GM19372 (cell line): ENCODE measurements at regions not wholly inside any gene's neighbourhood (a gene's known extent, or its start where the extent isn't known, plus 50 kb on each side); places are given as distances from the start of the nearest gene placed in this dataset.
"Not testable (repeated sequence)": the region's sequence is repeated elsewhere in the genome, so short reads cannot be mapped to it uniquely, and the experiment has no call there.

Source experiments
- ATAC-seq: cut with Tn5 transposase; IDR thresholded peaks from one replicate; pipeline ENCODE4 v1.9.1; 2021; ENCODE audit warnings: mild to moderate bottlenecking, low read depth, moderate library complexity; ENCODE audit not compliant: unreplicated experiment

DNA sequence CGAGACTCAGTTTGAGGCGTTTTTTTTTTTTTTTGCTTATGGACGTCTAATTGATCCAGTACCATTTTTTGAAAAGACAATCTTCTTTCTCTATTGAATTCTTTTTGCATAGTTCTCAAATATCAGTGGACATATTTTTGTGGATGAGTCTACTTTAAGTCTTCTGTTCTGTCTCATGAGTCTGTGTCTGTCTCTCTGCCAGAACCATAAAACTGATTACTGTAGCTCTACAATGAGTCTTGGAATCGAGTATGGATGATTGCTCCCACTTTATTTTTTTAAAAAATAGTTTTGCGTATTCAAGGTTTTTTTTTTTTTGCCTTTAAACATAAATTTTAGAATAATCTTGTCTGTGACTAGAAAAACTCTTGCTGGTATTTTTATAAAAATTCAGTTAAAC is 323.5 kb downstream of the ZNF326 start:
- ATAC-seq: no peak

DNA sequence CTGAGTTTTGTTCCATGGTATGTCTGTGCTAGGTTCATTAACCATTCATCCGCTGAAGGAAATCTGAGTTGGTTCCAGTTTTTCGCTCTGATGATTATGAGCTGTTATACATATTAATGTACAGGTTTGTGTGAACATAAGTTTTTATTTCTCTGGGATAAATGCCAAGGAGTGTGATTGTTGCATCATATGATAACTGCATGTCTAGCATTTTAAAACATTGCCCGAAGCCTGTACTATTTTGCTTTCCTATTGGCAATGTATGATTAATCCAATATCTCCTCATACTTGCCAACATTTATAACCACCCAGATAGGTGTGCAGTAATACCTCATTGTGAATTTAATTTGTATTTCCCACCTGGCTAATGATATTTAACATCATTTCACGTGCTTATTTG is 322.7 kb downstream of the ZNF326 start:
- ATAC-seq: no peak

DNA sequence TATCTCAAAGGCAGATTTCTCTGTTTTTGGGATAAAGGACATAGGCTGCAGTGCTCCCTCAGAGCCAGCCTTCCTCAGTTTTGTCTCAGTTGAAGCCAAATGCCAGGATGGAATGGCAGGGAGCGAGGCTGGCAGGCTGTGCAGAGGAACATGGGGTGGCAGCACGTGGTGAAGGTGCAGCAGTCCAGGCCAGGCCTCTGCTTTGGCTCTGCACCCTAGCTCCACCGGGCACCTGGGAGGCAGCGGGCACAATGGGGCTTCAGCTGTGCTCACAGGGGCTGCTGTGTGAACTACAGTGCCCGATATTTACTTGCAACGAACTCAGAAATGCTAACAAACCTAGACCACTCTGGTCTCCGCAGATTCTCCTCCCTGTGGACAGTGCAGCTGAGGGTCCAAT is 319.6 kb downstream of the ZNF326 start:
- ATAC-seq: no peak

DNA sequence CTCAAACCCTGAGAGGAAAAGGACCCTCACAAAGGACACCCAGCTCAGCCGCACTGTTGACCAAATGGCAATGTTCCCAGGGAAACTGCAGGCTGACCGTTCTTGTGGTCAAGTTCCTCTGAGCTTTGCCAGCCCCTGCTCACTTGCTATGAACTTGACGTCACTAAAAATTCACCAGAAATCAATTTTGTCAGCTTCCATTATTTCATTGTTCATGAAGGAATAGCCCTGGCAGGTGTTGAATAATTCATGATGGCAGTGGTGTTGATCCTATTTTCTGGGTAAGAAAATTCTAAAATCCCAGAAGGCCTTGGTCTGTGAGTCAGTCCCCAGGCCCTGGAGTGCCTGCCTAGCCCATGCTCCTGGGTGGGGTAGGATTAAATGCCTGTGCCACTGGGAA is 318.9 kb downstream of the ZNF326 start:
- no peak for ATAC-seq

DNA sequence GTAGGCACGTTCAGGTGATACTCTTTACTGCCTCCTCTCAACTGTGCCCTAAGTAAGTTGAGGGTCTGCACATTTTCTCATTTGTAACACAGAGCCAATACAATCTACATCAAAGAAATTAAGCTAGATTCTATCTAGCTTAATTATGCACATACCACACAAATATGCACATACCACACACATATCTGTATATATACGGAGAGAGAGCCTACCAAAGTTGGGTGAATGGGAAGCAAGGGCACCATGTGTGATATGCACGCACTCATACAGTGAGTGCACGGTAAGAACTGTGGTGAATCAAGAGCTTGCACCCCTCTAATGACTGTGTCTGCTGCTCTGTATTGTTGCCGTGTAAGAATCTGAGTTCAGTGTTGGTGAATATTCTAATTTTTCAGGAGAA is 314.9 kb downstream of the ZNF326 start:
- ATAC-seq: no peak

DNA sequence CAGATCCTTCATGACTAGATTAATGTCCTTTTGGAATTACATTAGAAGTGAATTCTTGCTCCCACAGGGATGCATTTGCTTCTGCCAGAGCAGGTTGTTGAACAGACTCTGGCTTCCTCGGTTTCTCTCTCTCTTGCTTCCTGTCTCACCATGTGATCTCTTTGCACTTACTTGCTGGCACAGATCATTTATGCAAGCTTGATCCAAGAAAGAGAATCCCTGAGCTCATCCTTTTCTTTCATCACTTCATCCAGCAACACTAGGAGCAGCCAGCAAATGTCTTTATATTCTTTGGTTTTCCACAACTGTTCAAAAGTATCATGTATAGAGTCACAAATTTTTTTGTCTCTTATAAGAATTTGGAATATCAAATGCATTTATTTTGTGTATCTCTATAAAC is 313.5 kb downstream of the ZNF326 start:
- ATAC-seq: no peak

DNA sequence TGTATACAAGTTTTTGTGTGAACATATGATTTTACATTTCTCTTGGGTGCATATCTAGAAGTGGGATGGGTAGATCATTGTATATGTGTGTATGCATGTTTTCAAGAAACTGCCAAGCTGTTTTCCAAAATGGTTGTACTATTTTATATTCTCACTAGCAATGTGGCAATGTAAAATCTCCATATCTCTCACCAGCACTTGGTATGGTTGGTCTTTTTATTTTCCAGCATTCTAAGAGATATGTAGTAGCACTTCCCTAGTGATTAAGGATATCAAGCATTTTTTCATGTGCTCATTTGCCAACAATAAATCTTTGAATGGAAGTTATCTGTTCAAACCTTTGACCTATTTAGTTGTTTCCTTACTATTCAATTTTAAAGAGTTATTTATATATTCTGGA is 310.7 kb downstream of the ZNF326 start:
- no peak for ATAC-seq

DNA sequence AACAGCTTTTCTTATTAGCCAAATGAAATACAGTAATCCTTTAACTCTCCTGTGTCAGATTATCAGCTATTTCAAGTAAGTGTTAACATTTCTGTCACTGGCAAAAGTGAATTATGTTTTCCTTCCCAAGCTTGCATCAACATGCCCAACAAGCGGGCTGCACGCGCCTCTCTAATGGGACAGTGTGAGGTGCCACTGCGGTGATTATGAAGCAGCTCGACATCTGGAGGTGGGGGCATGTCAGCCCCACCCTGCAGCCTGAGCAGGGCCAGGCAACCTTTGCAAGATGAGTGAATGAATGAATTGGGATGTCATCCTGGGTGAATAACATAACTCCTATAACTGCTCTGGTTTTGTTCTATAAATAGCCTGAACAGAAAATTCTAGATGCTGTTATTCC is 301.4 kb downstream of the ZNF326 start:
- no peak for ATAC-seq

DNA sequence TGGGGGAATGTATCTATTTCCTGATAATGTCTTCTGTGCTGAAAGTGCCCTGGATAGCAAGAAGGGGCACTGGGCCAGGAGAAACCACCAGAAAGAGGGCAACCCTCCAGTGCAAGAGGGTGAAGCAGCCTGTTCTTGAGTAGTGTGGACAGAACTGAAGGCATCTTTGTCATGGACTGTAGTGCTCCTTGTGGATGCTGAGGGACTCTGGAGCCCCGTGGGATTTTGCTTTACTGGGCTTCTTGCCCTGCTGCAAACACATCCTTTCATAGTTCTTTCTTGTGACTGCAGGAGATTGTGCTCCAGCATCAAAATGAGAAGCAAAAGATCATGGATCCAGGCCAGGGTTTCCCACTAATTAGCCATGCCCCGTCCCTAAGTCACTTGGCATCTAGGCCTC is 300.6 kb downstream of the ZNF326 start:
- no peak for ATAC-seq

DNA sequence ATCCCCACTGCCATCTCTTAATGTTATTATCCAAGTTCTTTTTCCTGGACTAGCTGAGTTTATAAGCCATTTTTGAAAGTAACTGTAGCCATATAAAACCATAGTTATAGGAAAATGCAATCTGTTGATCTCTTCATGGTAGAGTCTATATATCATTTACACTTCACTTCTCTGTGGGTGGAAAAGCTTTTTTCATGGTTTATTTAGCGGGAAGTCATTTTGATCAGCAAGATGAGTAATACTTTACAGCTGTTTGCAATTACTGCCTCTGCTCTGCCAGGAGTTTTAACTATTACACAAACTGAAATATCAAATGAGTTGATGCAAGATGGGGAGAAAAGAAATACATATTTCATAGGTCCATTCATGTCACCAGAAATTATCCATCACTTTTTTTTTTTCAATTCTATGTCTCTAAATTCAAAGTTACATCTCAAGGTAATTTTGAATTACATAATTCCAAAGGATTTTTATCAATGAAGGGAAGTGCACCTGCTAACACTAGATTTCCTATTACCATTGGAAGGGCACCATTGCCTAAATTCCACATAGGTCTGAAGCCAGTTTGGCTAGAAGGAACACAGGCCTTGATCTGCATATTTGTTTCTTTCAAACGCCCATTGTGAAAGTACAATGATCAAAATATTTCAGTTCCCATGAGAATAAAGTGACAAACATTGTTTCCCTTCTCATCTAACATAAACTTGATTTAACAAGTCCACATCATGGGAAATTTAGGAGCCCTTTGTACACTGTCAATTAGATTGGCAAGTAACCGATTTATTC is 296.7 kb downstream of the ZNF326 start:
- no peak for ATAC-seq

DNA sequence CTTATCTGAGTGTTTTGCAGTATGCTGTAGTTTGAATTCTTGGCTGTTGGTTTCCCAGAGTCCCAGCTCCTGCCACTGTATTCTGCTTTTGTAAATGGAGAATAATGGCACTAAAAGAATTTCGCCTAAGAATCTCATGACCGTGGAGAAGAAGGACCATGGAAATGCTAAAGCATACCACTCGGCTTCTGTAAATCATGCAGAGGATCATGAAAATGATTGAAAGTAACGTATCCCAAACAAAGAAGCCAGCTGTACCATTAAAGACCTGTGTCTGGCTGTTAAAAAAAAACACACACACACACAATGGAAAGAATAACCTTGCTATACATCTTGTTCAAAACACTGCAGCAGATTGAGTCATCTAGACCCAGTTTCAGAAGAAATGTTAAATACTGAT is 287.9 kb downstream of the ZNF326 start:
- no peak for ATAC-seq

DNA sequence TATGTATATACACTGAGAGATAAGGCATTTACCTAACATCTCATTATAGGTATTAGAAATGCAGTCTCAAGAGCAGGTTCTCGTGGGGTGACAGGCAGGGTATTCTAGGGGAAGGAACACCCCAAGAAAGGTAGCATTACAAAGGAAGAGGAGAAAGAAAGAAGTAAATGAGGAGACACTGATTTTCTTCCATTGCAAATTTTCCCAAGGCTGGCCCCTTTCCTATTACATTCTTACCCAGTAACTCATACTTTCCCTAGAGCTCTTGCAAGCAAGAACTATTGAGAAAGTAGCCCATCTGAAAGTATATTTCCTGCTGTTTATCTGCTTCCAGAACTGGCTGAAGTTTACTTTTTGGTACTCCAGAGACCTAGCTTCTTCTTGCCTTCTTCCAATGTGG is 287.0 kb downstream of the ZNF326 start:
- ATAC-seq: not testable (repeated sequence)

DNA sequence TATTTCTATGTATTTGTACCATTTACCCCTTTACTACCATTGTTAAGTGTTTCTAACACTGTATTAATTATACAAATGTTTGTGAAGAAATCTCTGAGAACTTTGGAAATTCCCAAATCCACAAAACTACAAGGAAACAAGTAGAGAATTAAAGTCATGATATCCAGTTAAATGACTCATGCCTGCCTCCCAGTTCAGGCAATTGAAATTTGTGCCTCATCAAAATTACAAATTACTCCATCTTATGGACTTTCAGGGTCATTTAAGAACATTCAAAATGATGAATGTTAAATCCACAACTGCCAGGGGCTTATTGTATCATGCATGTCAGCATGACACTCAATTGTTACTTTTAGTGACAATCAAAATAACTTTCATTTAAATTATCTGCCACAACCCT is 282.4 kb downstream of the ZNF326 start:
- ATAC-seq: no peak

DNA sequence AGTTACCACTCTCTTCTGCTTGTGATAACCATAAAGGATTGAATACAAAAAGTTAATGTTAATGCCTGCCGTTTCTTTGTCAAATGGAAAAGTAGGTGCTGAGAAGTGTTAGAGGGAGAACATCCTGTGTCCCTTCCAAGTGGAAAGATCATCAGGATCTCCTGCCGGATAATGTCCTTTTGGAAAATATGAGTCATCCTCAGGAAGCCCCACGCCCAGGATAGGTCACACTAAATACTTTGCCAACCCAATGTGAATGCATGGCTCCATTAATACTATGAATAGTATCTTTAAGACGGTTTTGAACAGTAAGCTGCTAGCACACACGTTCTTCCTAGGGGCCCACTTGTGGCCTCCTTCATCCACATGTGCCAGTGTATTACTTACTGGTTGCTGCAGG is 279.5 kb downstream of the ZNF326 start:
- ATAC-seq: no peak

DNA sequence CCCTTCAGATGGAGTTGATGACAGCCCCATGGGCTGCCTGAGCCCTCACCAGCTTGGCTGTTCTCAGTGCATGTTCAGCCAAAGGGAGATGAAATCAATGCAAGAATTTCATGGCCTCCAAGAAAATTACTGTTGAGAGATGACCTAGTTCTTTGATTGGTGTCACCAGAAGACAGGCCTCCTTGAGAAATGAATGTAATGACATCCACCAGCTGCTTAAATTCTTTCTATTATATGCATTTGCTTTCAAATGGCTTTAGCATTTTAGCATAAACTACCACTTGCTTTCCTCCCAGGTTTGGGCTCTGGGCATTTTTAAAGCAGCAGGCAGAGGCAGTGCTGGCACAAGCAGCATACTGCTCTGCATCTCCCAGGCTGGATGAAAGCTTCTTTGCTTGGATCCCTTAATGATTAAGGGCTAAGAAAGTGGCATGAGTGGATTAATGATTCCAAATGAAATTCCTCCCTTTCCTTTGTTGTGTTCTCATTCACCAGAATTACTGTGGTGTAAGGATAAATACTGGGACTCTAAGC is 278.4 kb downstream of the ZNF326 start:
- no peak for ATAC-seq

DNA sequence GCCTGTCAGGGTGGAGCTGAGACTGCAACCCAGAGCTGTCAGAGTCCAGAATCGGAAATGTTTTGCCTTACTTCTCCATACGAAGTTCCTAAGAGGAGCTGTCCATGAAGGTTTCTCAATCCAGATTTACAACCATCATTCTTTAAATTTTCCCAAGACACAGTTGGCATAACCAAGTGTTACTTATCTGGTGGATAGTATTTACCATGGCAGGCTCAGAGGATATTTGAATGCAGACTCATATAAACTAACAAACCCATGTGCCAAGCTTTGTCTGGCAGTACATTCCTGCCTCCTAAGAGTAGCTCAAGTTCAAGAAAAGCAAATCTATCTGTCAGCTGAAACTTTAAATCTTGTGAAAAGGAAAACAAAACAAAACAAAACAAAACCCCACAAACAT is 267.9 kb downstream of the ZNF326 start:
- ATAC-seq: no peak

DNA sequence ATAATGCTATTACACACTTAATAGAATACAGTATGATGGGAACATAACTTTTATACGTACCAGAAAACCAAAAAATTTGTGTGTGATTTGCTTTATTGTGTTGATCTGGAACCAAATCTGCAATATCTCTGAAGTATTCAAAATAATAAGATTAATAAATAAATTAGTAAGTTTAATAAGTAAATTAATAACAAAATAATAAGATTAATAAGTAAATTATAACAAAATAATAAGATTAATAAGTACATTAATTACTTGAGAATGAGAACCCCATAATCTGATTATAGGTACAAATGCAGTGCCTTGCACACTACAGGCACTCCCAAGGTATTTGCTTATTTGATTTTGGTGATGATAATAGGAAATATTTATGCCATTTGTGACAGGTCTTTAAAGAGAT is 267.4 kb downstream of the ZNF326 start:
- ATAC-seq: no peak

DNA sequence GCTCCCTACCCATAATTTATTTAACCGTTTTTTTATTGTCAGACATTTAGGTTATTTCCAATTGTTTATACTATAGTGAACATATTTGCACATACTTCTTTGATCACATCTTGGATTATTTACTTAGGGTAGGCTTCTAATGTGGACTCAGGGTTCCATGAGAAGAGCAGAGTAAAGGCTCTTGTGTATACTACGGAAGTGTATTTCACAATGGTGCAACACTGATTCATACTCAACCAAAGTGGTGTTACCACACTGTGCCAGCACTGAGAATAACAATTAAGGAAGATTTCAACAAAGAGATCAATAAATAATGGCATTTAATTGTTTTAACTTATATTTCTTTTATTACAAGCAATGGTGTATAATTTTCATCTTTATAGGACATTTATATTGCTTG is 251.2 kb downstream of the ZNF326 start:
- no peak for ATAC-seq

DNA sequence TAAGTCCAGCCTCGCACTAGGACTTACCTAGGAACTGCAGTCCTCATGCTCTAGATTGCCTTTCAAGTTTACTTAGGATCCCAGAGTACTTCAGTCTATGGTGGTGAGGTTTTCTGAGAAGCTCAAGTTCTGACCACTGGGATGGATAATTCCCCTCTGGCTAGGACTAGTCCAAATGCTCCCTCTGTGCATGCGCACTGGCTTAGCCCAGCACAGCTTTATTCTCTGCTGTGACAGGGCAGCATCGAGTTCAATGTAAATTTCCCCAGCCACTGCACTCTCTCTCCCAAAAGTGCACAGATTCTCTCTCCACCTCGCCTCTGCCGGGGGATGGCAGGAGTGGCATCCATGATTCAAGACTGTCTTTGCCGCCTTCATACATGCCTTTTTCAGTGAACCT is 241.6 kb downstream of the ZNF326 start:
- no peak for ATAC-seq

DNA sequence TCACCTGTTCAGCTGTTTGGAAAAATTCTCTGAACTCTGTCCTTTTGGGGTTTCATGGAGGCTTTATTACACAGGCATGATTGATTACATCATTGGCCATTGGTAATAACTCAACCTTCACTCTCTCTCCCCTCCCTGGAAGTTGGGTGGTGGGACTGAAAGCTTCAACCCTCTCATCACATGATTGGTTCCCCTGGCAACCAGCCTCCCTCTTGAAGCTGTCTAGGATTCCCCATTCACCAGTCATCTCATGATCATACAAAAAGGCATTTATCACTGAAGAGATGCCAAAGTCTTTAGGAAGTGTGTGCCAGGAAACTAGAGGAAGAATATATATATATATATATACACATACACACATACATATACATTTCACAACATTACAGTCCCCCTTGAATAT is 228.5 kb downstream of the ZNF326 start:
- ATAC-seq: no peak

DNA sequence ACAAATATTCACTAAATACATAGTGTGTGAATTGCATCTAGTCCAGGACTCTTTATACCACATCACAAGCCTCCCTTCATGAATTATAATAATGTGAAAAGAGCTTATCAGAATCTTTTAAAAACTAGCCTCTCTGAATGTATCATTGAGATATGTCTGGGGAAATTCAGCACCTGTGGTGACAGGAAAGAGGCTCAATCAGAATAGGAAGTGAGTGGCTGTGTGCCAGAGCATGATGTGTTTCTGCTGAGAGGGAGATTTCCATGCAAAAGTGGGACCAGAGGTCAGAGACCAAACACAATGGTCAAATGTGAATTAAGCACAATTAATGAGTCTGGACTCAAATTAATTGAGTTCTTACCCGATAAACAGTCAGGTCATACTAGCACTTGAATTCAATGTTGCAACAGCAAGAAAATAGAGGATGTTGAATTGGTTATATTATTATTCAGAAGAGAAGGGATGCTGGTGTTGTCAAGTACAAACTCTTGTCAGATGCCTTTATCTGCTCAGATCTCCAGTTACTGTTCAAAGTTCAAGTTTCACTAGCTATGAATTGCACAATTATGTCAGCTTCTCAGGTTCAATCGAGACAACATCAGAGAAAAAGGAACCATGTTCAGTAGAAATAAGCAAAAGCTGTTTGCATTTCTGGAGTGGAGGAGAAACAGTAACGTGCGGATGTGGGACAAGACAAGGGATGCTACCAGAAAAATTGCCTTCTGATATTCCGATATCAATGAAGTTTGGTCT is 226.2 kb downstream of the ZNF326 start:
- no peak for ATAC-seq

DNA sequence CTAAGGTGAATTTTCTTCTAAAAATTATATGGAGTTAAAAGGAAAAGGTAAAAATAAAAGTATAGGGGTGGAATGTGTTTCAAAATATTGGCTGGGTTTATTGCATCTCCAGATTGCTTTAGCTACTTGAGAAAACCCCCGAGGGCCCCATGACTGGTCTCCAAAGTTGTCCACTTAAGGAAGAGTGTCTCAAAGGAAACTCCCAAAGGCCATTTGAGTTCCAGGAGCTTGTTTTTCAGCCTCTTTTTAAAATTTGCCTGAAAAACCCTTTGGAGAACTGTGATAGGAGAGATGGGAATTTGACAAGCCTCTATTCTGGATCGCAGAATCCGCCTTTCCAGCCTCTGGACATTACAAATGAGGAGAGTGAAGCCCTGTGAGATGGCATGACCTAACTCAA is 225.6 kb downstream of the ZNF326 start:
- ATAC-seq: no peak
